ENCODE measurements at regions not wholly inside any gene's neighbourhood (a gene's known extent, or its start where the extent isn't known, plus 50 kb on each side); places are given as distances from the start of the nearest gene placed in this dataset.

DNA sequence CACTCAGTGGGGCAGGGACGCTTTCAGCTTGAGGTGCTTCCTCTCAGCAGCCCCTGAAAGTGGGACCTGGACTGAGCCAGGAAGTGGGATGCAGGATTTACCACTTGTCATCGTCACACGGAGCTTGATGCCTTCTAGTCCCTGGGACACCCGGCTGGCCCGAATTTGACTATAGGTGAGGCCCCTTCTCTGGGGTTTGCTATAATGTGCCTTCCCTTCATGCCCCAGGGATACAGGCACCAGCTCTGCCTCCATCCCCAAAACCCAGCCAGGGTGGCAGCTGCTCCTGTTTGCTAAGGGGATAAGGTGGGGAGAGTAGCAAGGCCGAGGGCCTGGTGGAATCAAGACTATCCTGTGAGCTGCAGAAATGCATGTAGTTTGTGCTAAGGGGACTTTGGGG is 235.0 kb downstream of the GLRX3 start:
- no peak for DNase-seq (ENCODE audit: low spot score)

DNA sequence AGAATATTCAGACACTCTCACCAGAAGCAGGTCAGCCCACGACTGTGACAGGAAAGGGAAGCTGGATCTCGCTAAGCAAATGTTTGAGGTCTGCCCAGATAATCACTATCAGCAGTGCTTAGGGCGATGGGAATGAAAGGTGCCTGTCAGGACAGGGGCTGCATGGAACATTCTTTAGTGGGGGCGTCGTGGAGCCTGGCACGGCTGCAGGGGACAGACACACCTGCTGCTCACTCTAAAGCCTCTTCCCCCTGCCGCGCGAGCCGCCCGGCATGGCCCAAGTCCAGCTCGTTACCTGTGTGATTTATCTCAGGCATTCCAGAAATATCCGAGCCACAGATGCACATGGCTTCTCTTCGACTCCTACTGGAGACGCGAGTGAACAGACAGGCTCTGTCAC is 235.5 kb downstream of the GLRX3 start:
- peak; percentile 15 for DNase-seq (ENCODE audit: low spot score)

DNA sequence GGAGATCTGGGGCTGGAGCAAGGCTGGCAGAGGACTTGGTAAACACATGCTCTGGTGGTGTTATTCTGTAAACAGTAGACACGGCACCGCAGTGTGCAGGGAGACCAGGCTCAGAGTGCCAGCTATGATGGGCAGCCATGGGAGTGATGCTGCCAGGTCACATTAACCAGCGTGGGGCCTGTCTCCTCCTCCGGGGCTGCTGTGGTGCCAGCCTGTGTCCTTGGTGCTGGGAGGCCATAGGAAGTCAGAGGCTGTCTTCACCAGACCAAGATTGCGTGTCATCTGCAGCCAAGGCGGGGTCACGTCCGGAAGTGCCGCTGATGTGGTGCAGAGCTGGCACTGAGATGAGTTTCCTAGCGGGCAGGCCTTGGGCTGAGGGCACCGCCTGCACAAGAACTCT is 236.0 kb downstream of the GLRX3 start:
- DNase-seq (ENCODE audit: low spot score), result no peak

DNA sequence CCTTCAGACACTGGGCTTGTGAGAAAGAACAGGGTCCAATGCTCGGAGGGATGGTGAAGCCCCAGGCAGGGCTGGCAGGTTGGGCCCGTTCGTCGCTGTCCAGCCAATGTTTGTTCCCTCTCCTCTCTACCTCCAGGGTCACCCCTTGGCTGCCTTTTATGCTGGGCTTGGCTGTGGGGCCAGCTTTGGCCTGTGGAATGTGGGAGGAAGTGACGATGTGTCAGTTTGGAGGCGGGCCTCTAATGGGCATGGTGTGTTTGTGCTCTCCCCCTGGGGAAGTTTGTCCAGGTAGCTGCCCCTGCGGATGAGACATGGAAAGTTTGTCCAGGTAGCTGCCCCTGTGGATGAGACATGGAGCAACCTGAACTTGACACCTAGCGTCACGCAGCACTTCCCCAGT is 236.7 kb downstream of the GLRX3 start:
- DNase-seq (ENCODE audit: low spot score), result no peak

DNA sequence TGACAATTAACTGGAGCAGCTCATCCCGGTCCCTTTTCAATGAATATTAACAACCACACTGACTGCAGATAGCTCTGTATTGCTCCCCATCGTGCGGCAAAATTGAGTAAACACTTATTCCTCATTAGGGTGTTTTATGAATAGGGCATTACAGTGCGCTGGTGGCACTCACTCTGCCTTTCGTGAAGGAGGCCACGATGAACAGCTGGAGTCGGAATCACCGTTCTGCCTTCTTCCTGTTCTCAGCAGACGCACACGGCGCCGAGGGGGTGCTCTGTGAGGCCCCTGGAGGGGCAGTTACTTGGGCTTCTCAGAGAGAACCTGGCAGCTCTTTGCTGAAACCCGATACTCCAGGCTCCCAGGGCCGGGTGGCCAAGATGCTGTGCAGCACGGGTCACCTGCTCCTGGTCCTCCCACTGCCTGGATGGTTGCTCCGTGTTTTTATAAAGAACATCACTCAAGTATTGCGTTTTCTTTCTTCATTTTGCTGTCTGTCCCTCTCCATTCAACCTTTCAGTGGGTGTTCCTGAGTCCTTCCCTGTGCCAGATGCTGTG is 241.9 kb downstream of the GLRX3 start:
- DNase-seq (ENCODE audit: low spot score), result no peak

DNA sequence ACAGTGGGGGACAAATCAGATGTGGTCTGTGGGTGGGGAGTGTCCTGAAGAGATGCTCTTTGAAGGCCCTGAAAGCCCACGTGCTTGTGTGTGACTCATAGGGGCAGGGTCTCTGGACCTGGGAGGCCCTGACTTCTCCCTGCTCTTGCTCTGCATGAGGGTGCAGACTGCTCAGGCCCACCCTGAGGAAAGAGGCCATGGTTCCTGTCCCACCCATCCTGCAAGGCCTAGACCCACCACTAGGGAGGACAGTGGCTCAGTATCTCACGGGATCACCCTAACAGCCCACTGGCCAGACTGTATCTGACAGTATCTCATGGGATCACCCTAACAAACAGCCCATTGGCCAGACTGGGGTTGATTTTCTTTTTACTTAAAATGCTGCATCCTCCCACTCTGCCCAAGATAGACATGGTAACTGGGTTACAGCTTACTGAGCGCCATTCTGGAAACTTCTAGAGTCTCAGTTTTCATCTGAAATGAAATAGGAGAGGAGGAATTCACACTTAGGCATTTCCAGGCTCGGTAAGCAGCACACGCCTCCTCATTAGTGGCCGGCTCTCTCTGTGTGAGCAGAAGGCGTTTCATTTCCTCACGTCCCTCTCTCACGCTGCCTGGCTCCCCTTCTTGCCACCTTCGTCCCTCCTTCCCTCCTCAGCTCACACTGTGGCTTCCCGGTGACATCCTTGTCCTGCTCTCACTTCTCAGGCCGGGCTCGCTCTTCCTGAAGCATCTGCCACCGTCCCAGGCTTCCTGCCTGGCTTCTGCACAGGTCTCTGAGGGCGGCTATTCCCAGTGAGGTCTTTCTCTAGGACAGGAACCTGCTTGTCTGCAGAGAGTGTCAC is 242.6 kb downstream of the GLRX3 start:
- no peak for DNase-seq (ENCODE audit: low spot score)

DNA sequence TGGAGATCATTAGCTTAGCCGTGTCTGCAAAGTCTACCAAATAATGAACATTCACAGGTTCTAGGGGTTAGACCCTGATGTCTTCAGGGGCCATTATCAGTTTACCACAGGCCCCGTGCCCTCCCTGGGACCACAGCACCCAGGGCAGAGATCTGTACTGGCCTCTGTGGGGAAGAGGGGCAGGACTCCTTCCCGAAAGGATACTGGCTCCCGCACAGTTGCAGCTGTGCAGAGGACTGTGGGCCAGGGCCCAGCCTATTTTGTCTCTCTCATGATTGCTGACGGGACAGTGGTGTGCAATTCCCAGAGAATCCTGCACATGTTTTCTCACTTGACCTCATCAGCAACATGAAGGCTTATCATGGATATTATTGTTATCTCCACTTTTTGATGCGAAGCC is 243.9 kb downstream of the GLRX3 start:
- no peak for DNase-seq (ENCODE audit: low spot score)

DNA sequence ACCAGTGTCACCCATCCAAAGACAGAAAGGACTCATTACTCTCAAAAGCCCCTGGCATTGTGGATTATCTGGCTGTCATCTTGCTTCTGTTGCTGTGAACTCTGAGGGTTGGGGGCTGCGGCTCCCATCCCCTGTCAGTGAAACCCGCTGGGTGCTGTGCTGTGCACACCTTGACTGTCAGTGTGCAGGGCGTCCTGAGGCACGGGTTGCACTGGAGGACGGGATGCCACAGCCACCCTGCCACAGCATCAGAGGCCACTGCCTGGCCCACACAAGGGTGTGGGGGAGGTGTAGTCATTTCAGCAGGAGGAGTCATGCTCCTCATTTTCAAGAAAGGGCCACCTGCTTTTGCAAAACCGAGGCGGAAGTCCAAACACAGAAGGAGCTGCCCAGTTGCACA is 245.8 kb downstream of the GLRX3 start:
- DNase-seq (ENCODE audit: low spot score), result no peak

DNA sequence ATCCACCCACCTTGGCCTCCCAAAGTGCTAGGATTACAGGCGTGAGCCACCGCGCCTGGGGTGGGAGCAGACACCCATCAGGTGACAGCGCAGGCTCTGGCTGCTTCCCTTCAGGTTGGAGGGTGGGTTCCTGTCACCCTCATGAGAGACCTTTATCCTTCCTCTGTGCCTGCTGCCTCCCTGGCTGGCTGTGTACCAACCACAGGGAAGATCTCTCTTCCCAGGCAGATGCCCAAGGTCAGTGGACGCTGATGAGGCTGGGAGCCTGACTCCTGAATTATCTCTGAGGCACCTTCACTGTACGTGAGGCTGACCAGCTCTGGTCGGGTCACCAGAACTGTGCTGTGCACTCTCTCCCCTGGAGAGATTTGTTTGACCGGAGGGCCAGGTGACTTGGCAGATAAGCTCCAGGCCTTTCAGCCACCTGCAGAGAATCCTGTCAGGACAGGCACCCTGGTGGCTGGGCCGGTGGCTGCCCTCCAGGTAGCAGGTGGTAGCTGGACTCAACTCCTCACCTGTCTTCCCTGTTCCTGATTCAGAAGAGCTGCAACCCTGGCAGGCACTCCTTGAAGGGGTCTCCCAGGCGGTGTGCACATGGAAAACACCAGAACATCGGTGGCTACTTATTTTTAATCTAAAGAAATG is 251.9 kb downstream of the GLRX3 start:
- DNase-seq (ENCODE audit: low spot score), result no peak

DNA sequence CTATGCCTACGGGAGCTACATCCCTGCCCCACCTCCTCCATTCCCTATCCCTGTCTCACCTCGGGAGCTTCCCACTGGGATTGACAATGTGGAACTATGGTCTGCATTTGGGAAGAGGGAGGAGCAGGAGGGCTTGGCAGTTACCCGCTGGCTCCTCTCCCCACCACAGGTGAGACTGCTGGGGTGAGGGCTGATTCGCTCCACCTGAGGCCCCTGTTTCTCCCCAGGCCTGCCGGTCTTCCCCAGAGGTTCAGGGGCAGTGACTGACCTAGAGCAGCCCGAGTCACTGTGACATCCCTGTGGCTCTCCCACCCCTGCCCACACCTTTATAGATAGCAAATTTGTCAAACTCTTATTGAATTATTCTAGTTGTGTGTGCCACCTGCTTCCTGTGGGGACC is 252.6 kb downstream of the GLRX3 start:
- no peak for DNase-seq (ENCODE audit: low spot score)

DNA sequence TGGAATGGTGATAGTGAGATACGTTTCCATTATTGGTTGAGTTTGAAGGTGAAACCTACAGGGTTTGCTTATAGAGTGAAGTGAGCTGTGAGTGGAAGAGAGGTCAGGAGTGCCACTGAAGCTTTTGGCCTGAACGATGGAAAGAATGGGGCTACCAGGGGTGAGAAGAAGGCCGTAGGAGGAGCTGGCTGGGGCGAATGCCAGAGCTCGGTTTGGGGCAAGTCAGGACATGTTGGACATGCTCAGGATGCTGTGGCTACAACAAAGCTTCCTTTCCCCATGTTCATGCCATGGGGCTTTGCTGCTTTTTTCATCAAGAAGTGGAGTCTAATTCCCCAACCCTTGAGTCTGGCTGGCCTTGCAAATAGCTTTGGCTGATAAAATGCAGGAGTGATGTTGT is 253.7 kb downstream of the GLRX3 start:
- no peak for DNase-seq (ENCODE audit: low spot score)

DNA sequence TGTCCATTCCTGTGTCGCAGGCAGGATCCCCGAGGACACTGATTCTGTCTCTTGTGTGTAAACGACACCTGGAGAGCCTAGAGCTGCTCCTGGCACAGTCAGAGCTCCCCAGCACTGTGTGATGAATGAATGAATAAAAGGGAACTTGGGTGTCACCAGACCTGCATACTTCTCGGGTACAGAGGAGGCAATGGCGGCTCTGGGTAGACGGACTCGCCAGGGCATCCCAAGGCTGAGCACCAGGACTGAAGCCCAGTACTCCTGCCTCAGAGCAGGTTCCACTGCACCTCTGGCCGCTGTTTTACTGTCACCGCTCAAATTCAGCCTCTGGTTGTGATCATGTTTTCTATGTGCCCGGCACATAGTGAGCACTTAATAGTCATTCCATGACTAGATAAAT is 255.8 kb downstream of the GLRX3 start:
- no peak for DNase-seq (ENCODE audit: low spot score)

DNA sequence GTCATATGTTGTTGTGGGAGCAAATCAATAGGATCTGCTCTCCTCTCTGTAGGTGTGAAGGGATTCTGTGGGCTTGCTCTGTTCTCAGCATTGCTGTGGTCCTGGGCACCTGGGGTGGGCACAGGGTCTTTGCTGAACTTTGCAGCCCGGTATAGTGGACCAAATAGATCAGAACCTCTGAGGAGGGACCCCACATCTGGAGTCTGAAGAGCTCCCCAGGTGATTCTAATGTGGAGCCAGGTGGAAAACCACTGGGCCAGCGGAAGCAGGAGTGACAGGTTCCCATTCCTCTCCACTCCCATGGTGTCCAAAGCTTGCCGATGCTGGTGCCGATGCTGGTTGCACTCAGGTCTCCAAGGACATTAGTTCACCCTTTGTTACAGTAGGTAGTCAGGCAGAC is 257.2 kb downstream of the GLRX3 start:
- no peak for DNase-seq (ENCODE audit: low spot score)

DNA sequence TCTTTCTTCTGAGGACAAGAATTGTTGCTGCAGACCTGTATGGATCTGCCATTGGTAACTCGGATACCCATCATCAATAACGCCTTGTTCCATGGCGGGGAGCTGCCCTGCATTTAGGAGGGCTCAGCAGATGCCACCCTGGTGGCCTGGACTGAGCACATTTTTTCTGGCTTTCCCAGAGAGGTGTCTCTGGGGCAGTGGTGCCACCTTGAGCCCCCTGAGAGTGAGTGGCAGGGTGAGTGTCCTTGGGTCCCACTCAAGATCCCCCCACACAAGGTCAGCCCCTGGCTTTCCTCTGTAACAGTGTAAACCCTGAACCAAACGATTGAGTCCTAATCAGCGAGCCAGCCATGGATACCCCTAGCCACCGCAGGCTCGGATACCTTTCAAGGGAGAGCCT is 258.6 kb downstream of the GLRX3 start:
- no peak for DNase-seq (ENCODE audit: low spot score)

DNA sequence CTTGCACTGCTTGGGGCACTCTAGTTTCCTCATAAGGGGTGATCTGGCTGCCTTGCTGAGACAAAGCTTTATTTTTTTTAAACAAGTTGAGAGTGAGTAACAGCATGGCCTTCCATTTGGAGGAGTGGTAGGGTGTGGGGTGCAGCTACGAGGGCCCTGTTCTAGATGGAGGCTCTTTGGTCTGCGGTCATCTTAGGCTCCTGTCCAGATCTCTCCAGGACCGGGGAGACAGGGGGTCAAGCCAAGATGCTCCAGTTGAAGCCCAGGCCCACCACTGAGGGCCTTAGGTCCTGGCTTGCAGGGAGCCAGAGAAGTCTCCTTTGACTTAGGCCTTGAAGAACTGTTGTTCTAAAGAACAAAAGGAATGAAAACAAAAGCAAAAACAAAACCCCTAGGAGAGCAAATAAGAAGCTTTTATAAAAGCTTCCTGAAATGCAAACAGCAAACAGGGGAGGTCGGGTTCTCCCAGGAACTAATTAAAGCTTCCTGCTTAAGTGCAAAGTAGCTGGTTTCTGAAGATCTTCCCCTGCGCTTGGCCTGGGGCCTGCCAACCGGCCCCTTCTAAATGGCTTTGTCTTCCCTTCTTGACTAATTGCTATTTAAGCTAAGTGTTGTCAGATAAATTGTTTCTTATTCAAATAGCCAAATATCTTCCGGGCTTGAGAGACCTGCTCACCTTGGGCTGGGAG is 259.2 kb downstream of the GLRX3 start:
- DNase-seq (ENCODE audit: low spot score), result no peak

DNA sequence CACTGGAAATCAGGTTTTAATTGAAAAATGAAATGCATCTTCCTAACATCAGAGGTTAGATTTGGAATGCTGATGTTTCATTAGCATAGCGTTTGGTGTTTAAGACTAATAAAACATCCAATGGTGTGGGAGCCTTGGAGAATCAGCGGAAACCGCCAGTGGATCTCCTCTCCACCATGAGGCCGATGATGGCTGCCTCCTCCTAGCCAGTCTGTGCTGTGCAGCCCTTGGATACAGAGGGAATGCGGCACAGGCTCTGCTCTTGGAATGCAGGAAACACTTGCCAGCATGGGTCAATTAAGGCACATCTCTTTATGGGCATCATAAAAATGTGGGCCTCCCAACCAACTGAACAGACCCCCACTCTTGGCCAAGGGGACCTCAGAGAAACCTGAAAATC is 259.9 kb downstream of the GLRX3 start:
- no peak for DNase-seq (ENCODE audit: low spot score)

DNA sequence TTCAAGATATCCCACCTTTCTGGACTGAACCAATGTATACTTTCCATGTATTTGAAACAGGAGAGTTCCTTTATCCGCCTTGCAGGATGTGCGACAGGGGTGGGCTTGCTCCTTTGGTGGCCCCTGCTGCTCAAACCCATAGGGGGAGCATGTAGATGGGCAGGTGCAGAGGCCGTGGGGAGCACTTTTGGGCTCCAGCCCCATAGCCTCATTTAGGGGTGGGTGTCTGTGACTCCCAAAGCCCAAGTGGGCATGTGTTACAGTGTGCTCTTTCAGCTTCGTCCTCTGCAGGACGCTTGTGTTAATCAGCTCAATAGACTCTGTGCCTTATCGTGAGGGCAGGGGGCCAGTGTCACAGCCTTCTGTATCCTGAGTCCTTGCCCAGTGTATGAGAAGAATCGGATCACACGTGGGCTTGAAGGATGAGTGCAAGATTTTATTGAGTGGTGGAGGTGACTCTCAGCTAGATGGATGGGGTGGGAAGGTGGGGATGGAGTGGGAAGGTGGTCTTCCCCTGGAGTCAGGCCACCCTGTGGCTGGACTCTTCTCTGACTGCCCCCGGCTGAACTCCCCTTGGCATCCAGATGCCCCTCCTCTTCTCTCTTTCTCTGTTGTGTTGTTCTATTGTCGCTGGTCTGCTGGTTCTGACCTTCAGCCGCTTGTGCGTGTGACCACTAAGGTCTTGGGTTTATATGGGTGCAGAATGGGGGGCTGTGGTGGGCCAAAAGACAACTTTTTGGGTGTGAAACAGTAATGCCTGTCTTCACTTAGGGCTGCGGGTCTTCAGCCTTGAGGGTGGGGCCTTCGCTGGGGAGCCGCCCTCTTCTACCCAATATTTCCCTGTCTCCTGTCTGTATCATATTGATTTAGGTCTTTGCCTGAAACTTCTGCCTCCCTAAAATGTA is 262.2 kb downstream of the GLRX3 start:
- no peak for DNase-seq (ENCODE audit: low spot score)

DNA sequence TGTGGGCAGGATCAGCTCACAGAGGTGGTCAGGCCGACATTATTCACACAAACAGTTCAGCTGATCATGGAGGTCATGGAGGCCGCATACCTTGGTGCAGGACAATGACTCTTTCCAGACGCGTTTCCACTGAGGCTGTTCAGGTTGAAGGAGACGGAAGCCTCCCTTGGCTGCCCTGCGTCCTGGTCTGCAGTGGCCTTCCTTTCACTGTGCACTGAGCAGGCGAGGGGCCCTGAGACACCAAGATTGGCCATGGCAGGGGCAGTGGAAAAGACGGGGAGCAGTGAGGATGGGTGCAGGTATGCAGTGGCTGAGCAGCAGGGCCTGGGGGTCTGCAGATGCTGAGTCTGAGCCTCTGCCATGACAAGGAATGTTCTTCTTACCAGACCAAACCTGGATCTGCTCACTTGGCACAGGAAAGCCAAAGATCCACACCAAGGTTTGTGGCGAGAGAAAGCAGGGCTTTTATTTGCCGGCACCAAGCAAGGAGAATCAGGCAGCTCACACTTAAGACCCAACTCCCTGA is 263.3 kb downstream of the GLRX3 start:
- no peak for DNase-seq (ENCODE audit: low spot score)

DNA sequence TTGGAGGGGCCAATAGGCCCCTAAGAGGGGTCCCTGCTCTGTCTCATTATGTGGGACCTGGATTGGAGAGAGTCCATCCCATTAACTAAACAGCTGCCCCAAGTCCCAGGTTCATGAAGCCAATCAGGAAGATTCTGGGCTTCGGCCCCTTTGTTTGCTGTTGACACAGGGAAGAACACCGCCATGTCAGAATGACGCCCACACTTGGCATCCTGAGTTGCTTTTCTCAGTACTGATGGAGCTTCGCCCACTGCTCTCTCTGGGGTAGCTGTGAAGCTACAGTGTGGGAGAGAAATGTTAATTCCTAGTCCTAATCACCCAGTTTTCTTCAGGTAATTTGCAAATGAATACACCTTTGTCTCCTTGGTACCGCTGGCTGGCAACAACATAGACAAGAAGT is 264.7 kb downstream of the GLRX3 start:
- no peak for DNase-seq (ENCODE audit: low spot score)

DNA sequence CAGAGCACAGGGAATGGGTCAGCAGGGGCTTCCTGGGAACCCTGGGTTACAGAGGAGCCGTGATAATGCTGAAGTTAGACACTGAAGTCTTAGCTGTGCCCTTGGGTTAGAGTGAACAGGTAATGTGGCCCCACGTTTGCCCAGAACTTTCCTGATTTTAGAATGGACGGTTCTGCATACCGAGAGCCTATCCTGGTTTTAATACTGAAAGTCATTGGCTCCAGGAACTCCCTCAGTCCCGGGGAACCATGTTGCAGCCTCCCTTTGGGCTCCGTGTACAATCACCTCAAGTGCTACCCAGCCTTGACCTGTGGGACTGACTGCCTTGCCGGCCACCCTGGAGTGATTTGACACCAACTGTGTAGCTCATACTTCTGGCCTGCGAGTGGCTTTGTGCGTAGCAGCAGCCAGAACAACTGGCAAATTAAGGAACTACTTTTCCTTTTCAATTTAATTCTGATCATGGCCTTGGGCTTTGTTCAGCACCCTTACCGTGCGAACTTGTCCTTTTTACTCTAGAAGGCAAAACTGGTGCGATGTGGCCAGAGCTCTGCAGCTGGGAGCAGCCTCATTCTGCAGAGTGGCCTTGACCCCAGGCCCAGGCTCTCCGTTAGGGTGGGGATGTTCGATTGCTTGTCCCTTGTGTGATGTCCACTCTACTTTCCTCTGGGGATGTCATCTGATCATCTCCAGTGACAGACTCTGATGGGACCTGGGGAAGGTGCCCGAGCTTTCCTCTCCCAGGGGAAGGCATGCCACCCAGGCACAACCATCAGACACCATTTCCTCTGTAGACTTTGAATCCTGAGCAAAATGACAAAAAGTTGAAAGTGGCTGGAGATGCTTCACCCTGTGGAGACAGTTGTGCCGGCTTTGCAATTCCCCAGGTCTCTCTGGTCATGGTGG is 265.9 kb downstream of the GLRX3 start:
- no peak for DNase-seq (ENCODE audit: low spot score)

All from cerebellar cortex (tissue), 1 donor.